ENCODE measurements at regions not wholly inside any gene's neighbourhood (a gene's known extent, or its start where the extent isn't known, plus 50 kb on each side); places are given as distances from the start of the nearest gene placed in this dataset.
A peak's percentile ranks its signal among the peaks of the same experiment; 100 is the strongest.

DNA sequence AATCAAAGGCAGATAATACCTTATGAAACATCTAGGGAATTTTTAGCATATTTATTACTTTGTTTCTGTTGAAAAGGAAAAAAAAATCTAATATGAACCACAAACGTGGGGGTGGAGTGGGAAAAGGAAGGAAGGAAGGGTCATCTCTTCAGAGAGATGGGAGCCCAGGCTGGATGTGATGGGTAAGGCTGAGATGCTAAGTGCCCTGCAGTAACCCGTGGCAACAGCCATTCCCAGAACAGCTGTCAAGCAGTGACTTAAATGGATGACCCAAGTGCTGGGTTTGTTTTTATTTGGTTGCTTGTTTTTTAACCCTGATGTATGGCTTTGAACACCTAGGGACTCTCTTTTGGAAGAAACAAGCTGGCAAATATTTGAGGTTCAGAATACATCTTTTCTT, 50.7 kb upstream of the KLF7 start:
- no peak overlapping the region for H3K4me3 ChIP-seq (ENCODE audit: low read depth, low read length)
- DNase-seq (ENCODE audit: low read depth), result no peak
- TF ChIP-seq, protein P1, sequence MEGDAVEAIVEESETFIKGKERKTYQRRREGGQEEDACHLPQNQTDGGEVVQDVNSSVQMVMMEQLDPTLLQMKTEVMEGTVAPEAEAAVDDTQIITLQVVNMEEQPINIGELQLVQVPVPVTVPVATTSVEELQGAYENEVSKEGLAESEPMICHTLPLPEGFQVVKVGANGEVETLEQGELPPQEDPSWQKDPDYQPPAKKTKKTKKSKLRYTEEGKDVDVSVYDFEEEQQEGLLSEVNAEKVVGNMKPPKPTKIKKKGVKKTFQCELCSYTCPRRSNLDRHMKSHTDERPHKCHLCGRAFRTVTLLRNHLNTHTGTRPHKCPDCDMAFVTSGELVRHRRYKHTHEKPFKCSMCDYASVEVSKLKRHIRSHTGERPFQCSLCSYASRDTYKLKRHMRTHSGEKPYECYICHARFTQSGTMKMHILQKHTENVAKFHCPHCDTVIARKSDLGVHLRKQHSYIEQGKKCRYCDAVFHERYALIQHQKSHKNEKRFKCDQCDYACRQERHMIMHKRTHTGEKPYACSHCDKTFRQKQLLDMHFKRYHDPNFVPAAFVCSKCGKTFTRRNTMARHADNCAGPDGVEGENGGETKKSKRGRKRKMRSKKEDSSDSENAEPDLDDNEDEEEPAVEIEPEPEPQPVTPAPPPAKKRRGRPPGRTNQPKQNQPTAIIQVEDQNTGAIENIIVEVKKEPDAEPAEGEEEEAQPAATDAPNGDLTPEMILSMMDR (IDR thresholded peaks at IDR 0.05; ENCODE audit: insufficient read depth, low read length), result no peak

DNA sequence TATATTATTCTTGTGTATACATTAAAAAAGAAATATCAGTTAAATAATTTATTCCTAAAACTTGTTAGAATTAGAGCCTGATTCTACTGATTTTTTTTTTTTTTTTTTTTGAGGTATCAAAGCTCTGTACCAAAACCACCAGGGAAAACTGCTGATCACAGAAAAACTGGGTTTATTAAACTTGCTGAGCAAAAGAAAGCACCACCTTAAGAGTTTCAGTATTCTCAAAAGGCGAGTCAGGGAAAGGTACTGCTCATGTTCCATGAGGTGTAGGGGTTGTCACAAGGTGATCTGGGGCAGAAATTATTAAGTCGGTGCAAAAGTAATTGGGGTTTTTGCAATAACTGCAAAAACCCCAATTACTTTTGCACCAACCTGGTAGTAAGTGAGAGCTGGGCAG, 51.7 kb upstream of the KLF7 start:
- H3K4me3 ChIP-seq (ENCODE audit: low read depth, low read length), result no peak overlapping the region
- no peak for DNase-seq (ENCODE audit: low read depth)
- TF ChIP-seq, protein P1 (IDR thresholded peaks at IDR 0.05; ENCODE audit: insufficient read depth, low read length), result no peak

DNA sequence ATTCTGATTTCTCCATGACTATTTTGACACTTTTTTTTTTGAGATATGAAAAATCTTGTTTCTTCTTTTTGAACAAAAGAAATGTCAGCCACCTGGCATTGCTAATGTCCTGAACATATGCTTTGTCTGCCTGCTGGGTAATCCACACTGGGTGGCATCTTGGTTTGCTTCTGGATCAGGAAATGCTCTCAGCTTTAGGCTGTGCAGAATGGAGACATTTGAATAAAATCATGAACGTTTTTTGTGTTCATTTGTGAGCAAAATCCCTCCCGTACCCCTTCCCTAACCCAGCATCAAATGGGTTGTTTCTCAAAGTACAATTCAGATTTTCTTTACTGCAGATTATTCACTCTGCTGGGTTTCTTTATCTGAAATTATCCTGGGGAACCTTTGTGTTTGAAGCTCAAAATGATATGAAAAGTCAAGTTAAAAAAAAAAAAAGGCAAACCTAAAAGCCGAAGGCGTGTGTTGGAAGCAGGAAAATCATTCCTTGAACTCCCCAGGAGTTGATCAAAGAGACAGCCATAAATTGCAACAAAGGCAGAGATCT, 53.4 kb upstream of the KLF7 start:
- DNase-seq (ENCODE audit: low read depth), result no peak
- TF ChIP-seq, protein P1 (IDR thresholded peaks at IDR 0.05; ENCODE audit: insufficient read depth, low read length), result no peak
- no peak overlapping the region for H3K4me3 ChIP-seq (ENCODE audit: low read depth, low read length)

DNA sequence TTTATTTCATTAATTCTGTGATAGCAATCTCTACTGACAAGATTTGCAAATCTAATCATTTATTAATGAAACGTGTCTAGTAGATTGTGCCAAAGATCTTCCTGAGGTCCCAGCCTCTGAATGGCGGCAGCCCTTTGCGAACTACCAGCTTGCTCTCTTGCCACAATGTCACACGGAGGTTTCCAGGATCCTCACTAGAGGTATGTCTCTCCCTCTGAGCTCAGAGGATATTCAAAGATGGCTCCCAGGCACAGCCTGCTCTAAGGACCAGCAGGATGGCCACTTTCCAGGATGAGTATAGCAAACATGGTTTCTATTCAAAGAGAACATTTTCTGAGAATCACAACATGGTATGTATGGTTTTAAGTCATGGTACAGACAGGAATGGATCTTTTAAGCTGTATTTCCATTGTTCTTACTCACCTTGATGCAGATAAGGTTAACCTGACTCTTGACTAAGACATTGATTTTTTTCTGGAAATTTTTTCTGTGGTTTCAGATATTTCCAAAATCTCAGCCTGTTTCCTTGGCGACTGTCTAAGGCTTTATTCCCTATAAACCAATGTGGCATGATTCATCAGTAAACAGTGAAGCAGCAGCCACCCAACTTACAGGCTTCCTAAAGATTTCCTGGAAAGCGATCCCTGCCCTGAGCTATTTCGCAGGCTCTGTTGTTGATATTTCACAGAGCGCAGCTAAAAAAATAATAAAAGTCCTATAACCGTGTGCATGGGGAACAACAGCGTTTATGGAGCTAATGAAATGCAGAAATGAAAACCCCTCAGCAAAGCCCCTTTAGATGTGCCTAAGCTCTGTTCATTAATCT, 54.1 kb upstream of the KLF7 start:
- DNase-seq (ENCODE audit: low read depth), result peak; percentile 81
- TF ChIP-seq, protein P1 (IDR thresholded peaks at IDR 0.05; ENCODE audit: insufficient read depth, low read length), result no peak
- H3K4me3 ChIP-seq (ENCODE audit: low read depth, low read length), result no peak overlapping the region

DNA sequence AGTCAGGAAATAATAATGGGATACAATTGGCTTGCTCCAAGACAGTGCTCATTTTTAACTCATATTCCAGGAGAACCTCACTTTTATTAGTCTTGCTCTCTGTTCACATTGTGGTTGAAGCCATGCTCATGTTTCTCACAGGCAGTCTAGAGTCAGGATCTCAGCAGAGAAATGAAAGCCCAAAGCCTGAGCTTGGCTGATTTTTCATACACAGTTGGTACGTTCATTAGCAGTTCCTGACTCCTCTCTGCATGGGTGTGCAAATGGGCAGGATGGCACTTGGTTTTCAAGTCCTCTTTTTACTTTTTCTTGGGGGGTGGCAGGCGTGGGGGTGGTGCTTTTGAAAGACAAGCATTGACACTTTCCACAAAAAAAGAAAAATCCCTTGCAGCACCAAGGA, 56.0 kb upstream of the KLF7 start:
- no peak for DNase-seq (ENCODE audit: low read depth)
- TF ChIP-seq, protein P1 (IDR thresholded peaks at IDR 0.05; ENCODE audit: insufficient read depth, low read length), result no peak
- no peak overlapping the region for H3K4me3 ChIP-seq (ENCODE audit: low read depth, low read length)

DNA sequence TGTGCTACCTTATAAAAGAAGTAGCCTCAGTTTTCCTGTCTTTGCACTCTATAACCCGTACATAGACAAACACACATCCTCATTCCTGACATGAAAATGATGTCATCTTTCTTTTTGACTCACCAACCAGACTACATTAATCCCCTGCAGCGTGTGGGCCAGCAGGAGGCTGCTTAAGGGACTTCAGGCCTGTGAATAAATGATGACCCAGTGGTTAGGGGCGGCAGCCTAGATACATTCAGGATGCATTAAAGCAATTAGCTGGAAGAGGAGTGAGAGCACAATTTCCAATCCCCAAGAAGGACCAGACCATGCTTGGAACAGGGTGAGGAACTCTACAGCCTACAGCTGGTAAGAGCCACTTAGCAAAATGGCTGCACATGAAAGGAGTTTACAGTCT, 57.3 kb upstream of the KLF7 start:
- no peak for DNase-seq (ENCODE audit: low read depth)
- TF ChIP-seq, protein P1 (IDR thresholded peaks at IDR 0.05; ENCODE audit: insufficient read depth, low read length), result no peak
- H3K4me3 ChIP-seq (ENCODE audit: low read depth, low read length), result no peak overlapping the region
